GM23338 (cell line): ENCODE measurements at regions not wholly inside any gene's neighbourhood (a gene's known extent, or its start where the extent isn't known, plus 50 kb on each side); places are given as distances from the start of the nearest gene placed in this dataset.

ENCODE experiments used
- ATAC-seq: fragments of 200-7000 bp; cut with Tn5 transposase; 3 replicates; pipeline ENCODE4 v1.9.1; 2020
- DNase-seq: peaks from one replicate; pipeline ENCODE4 v3.0.0-alpha.2; 2015; ENCODE audit warnings: low spot score
- H2AFZ ChIP-seq: fragments of 200-600 bp; sonication (generic); 2 replicates; pipeline ENCODE4 v1.8.0; 2016; ENCODE audit warnings: antibody characterized with exemption, mild to moderate bottlenecking, moderate library complexity
- H3F3A ChIP-seq: fragments of 200-600 bp; sonication (generic); replicated peaks from 2 replicates; pipeline ENCODE4 v1.8.0; 2017; ENCODE audit warnings: antibody characterized with exemption, mixed run types, low read depth
- H3K27ac ChIP-seq: fragments of 200-600 bp; sonication (generic); 2 replicates; pipeline ENCODE4 v1.6.1; 2016; ENCODE audit warnings: low read depth
- H3K27me3 ChIP-seq: fragments of 200-600 bp; sonication (generic); 2 replicates; pipeline ENCODE4 v1.8.0; 2016; ENCODE audit warnings: mild to moderate bottlenecking, mixed run types, moderate library complexity; ENCODE audit not compliant: insufficient read depth
- H3K36me3 ChIP-seq: fragments of 200-600 bp; sonication (generic); 2 replicates; pipeline ENCODE4 v1.8.0; 2016; ENCODE audit warnings: mild to moderate bottlenecking; ENCODE audit not compliant: insufficient read depth
- H3K4me1 ChIP-seq: fragments of 200-600 bp; sonication (generic); 2 replicates; pipeline ENCODE4 v1.8.0; 2016; ENCODE audit warnings: mild to moderate bottlenecking, moderate library complexity; ENCODE audit not compliant: insufficient read depth
- H3K4me2 ChIP-seq: fragments of 200-600 bp; sonication (generic); 2 replicates; pipeline ENCODE4 v1.7.1; 2017; ENCODE audit warnings: mixed run types
- H3K4me3 ChIP-seq: fragments of 200-600 bp; sonication (generic); 2 replicates; pipeline ENCODE4 v1.6.1; 2016; ENCODE audit warnings: mixed run types
- H3K79me2 ChIP-seq: fragments of 200-600 bp; sonication (generic); replicated peaks from 2 replicates; pipeline ENCODE4 v1.8.0; 2017; ENCODE audit warnings: mild to moderate bottlenecking; ENCODE audit not compliant: insufficient read depth
- H3K9me2 ChIP-seq: fragments of 200-600 bp; sonication (generic); 2 replicates; pipeline ENCODE4 v1.8.0; 2017; ENCODE audit not compliant: insufficient read depth
- H4K20me1 ChIP-seq: fragments of 200-600 bp; sonication (generic); replicated peaks from 2 replicates; pipeline ENCODE4 v1.8.0; 2017; ENCODE audit warnings: mild to moderate bottlenecking; ENCODE audit not compliant: insufficient read depth
- H3K27ac Mint-ChIP-seq: 2 replicates; pipeline ENCODE4 v1.8.0; 2020; ENCODE audit warnings: inconsistent platforms, mild to moderate bottlenecking, moderate library complexity, mixed read lengths
- H3K27me3 Mint-ChIP-seq: 3 replicates; pipeline ENCODE4 v1.8.0; 2022; ENCODE audit warnings: low read depth, mild to moderate bottlenecking, moderate library complexity, mixed read lengths, inconsistent platforms; ENCODE audit not compliant: insufficient read depth, poor library complexity
- H3K36me3 Mint-ChIP-seq: 3 replicates; pipeline ENCODE4 v1.8.0; 2021; ENCODE audit warnings: low read depth, mild to moderate bottlenecking, inconsistent platforms, moderate library complexity, mixed read lengths
- H3K4me1 Mint-ChIP-seq: 3 replicates; pipeline ENCODE4 v1.8.0; 2020; ENCODE audit warnings: mild to moderate bottlenecking, inconsistent platforms, mixed read lengths
- H3K4me3 Mint-ChIP-seq: 3 replicates; pipeline ENCODE4 v1.8.0; 2021; ENCODE audit warnings: moderate library complexity, mild to moderate bottlenecking, inconsistent platforms, mixed read lengths
- H3K9me3 Mint-ChIP-seq: 3 replicates; pipeline ENCODE4 v1.8.0; 2020; ENCODE audit warnings: moderate library complexity, mild to moderate bottlenecking, inconsistent platforms, mixed read lengths
- CREB1 ChIP-seq: fragments of 250-450 bp; sonication (Bioruptor Pico); IDR thresholded peaks from 2 replicates; pipeline ENCODE4 v1.5.0; 2020; ENCODE audit warnings: low read depth, mild to moderate bottlenecking, moderate library complexity
- ETS1 ChIP-seq: IDR thresholded peaks from 2 replicates; pipeline ENCODE4 v1.6.1; 2016; ENCODE audit warnings: antibody characterized with exemption
- EZH2 ChIP-seq: fragments of 200-600 bp; sonication (generic); IDR thresholded peaks from one replicate; pipeline ENCODE4 v1.8.0; 2017; ENCODE audit warnings: antibody characterized with exemption, mild to moderate bottlenecking, low read depth; ENCODE audit not compliant: unreplicated experiment
- EZH2phosphoT487 ChIP-seq: fragments of 200-600 bp; sonication (generic); IDR thresholded peaks from one replicate; pipeline ENCODE4 v1.8.1; 2018; ENCODE audit warnings: antibody characterized with exemption; ENCODE audit not compliant: unreplicated experiment
- JUNB ChIP-seq: IDR thresholded peaks from one replicate; pipeline ENCODE4 v1.6.1; 2016; ENCODE audit warnings: antibody characterized with exemption; ENCODE audit not compliant: unreplicated experiment
- NANOG ChIP-seq: IDR thresholded peaks from 2 replicates; pipeline ENCODE4 v1.6.1; 2016; ENCODE audit warnings: antibody characterized with exemption, borderline replicate concordance
- POLR2AphosphoS5 ChIP-seq: IDR thresholded peaks from 2 replicates; pipeline ENCODE4 v1.6.1; 2016; ENCODE audit warnings: antibody characterized with exemption, low read depth
- REST ChIP-seq: IDR thresholded peaks from one replicate; pipeline ENCODE4 v1.6.1; 2018; ENCODE audit warnings: antibody characterized with exemption; ENCODE audit not compliant: unreplicated experiment
- STAT1 ChIP-seq: IDR thresholded peaks from one replicate; pipeline ENCODE4 v1.6.1; 2016; ENCODE audit warnings: antibody characterized with exemption; ENCODE audit not compliant: unreplicated experiment
- ZNF331 ChIP-seq: fragments of 250-450 bp; sonication (Bioruptor Pico); IDR thresholded peaks from 2 replicates; pipeline ENCODE4 v1.5.0; 2020; ENCODE audit warnings: low read depth, mild to moderate bottlenecking, moderate library complexity
- ZNF462 ChIP-seq: fragments of 250-450 bp; sonication (Bioruptor Pico); IDR thresholded peaks from 2 replicates; pipeline ENCODE4 v1.5.0; 2020; ENCODE audit warnings: mild to moderate bottlenecking, moderate library complexity

- no peak for DNase-seq
- Histone ChIP-seq H3K9me2 (no peaks in the 10 kb centered on the region), H2AFZ (no peak overlapping the region), H3K4me3 (no peak overlapping the region), H3F3A (no peaks in the 10 kb centered on the region), H3K4me2 (no peak overlapping the region), H3K4me1 (peaks cover 9% of the 10 kb centered on the region), H3K79me2 (no peaks in the 10 kb centered on the region), H3K27me3 (no peaks in the 10 kb centered on the region), H4K20me1 (no peaks in the 10 kb centered on the region), H3K27ac (no peak overlapping the region), H3K36me3 (no peaks in the 10 kb centered on the region)
- Mint-ChIP-seq H3K9me3 (no peaks in the 10 kb centered on the region), H3K36me3 (no peaks in the 10 kb centered on the region), H3K4me1 (peaks cover 20% of the 10 kb centered on the region), H3K27me3 (no peaks in the 10 kb centered on the region), H3K4me3 (no peak overlapping the region), H3K27ac (no peak overlapping the region; the same call in 1 of the 2 replicates)
- TF ChIP-seq CREB1 (CRISPR knock-in tag) (no peak), EZH2 (no peak), ZNF331 (CRISPR knock-in tag) (no peak), ETS1 (no peak), JUNB (no peak), EZH2phosphoT487 (no peak), POLR2AphosphoS5 (no peak), NANOG (no peak), STAT1 (no peak), REST (no peak), ZNF462 (CRISPR knock-in tag) (no peak)
- ATAC-seq = no peak
Observed at GRCh38 chr11:79942090-79942489, 501.3 kb upstream of the TENM4 start.
